ENCODE measurements at regions not wholly inside any gene's neighbourhood (a gene's known extent, or its start where the extent isn't known, plus 50 kb on each side); places are given as distances from the start of the nearest gene placed in this dataset.
"Not testable (repeated sequence)": the region's sequence is repeated elsewhere in the genome, so short reads cannot be mapped to it uniquely, and the experiment has no call there.

DNA sequence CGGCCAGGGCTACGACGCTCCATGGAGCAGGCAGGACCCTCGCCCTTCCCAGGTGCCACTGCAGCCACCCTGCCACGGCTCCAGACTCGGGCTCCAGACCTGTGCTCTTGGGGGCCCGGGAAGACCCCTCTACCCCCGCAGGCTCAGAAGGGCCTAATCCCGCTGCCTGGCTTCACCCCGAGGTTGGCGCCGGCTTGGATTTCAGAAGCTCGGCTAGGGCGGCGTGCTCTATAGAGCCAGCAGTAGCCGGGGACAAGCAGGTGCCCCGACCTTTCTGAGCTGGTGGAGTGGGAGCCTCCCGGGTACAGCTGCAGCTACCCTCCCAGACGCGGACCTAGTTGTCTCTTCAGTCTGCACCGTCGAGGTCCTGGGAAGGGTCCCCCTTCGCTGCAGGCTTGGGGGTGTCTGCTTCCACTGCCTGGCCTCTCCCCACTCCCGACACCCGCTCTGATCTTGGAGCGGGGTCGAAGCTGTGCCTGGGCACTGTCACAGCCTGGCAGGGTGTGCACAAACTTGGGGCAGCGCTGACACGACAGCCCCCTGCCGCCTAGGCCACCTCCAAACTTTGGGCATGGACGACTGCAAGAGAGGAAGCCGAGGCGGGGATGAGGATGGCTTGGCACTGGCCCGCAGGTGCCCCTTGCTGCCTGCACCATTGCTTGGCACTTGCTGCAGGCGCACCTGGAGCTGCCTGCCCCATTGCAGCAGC, 1366.1 kb upstream of the CDH9 start:
- no peak for DNase-seq

DNA sequence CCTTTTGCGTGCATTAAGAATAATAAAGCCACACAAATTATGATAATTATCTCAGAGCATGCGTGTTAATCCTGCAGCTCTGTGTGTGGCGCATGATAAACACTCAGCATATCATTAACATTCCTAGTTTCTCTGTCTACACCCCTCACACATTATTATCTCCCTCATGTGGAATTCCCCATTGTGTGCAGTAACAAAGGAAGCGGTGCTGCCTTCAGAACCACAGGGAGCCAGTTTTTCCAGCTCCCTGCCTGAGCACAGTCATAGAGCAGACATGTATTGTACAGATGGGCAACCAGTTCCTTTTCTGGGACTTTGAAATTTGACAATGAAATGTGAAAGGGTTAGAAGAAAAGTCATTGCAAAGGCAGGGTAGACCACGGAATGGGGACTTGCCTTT, 1365.5 kb upstream of the CDH9 start:
- no peak for DNase-seq

DNA sequence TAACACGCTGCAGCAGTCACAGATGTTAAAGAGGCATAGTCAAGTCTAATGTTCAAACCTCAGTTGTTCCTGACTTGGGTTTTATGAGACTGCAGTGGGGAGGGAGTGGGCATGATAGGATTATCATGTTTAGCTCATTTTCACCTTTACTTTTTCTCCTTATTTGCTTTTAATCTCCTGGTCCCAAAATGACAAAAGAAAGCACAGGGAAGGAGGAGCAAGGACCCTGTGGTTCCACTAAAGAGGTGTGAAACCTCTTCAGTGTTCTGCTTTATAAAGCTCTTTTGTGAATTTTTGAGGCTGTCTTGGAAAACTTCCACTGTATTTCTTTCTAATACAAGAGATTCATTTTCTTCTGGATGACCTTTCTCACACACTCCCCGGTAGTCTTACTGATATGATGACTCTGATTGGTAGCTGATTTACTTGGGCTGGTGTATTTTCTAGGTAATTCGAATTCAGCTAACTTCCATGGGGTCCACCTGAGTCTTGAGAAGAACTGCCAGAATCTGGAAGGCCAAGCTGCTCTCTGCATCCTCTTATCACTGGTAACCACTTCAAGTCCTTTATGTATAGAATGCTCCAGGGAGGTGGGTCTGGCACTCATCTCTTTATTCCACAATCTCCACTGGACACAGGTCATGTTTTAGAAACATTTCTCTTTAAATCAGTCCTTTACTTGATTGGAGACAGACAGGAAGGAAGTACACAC, 1364.4 kb upstream of the CDH9 start:
- no peak for DNase-seq

DNA sequence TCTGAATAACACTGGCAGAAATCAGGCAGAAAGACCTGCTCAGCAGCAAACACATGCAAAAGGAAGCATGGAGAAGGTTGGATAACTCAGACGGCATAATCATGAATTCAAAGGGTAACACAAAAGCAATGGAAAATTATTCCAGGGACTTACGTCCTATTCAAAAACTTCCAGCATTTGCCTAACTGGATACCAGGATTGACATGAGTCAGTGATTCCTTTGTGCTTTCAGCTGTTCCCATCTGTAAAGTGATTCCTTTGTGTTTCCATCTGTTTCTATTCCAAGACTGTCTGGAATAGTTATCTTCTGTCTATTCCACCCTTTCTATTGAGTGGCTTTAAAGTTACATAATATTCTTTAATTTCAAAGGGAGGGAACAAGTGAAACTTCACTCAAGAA, 1361.7 kb upstream of the CDH9 start:
- DNase-seq, result peak in 2 of 3 donors; percentile 20 to 42

DNA sequence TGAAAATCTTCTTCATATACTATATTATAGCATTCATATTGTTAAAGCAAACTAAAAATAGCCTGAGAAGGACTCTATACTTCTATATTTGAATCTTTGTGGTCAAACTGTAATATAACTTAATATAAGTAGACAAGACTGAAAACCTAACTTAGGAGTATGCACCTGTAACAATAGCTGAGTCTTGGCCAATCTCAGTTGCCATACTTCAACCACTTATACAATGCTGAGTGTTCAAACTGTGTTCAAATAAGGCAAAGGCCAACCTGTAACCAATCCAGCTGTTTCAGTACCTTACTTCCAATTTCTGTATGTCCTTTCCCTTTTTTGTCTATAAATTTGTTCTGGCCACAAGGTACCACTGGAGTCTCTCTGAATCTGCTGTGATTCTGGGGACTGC, 1360.8 kb upstream of the CDH9 start:
- DNase-seq, result no peak

DNA sequence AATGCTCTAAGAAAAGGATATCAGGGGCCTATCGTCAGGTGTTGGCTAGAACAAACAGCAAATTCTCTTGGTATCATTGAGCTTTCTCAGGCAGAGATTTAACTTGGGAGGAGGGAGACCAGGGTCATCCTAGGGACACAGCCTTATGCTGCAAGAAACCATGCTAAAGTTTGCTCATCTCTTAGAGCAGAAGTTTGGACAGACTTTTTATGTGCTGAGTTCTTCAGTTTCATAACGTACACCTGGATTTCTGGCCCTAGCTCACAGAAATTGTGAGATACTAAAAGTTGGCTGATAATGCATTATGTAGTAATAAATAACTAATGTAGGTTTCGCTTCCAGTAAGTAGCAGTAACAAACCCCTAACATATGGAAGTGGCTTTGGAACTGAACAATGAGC, 1359.8 kb upstream of the CDH9 start:
- peak in 1 of 3 donors; percentile 11 for DNase-seq

DNA sequence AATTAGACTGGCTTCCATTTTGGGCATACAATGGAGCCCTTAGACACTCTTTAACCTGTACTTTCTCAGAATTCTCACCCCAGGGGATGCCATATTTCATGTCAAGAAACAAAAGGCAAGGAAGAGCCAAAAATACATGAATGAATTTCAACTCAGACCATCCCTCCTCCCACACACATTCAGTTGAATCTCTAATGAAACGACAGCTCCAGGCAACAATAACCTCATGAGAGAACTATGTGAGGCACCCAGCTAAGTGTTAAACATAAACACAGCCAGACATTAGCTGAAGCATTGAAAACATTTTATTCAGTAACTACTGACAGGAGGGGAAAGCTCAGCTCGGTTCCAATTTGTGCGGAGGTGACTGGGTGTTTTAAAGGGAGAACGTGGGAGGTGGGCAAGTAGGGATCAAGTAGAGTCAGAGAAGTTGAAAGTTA, 1359.1 kb upstream of the CDH9 start:
- DNase-seq, result peak in 2 of 3 donors; percentile 8 to 19

DNA sequence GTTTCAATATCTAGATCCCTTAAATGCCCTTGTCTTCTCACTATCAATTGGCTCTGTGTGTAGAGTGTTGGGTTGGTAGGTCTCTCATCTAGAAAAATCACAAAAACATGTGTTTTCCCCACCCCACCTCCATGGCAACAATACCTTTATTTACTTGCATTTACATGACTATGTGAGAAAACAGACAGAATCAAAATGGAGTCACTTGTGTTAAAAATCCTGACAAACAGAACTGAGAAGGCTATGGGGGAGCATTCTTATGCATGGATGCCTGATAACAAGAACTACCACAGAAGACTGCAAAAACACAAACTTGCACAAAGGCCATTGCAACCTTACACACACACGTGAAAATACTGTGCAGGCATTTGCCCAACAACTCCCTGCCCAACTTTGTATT, 1352.9 kb upstream of the CDH9 start:
- no peak for DNase-seq

DNA sequence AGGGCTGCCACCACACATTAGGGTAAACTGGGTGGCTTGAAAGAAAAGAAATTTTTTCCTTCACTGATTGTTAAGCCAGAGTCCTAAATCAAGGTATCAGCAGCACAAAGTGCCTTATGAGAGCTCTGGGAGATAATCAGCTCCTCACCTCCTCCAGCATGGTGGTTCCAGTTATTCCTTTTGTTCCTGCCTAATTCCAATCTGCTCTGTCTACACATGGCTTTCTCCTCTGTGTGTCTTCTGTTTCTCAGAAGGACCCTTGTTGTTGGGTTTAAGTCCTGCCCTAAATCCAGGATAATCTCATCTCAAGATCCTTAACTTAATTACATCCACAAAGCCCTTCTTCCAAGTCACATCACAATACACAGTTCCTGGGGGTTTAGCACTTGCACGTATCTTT, 1352.0 kb upstream of the CDH9 start:
- DNase-seq, result no peak

DNA sequence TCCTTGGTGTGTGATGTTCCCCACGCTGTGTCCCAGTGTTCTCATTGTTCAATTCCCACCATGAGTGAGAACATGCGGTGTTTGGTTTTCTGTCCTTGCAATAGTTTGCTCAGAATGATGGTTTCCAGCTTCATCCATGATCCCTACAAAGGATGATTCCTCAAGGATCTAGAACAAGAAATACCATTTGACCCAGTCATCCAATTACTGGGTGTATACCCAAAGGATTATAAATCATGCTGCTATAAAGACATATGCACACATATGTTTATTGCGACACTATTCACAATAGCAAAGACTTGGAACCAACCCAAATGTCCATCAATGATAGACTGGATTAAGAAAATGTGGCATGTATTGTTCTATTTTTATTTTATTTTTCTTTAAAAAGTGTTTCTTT, 1351.3 kb upstream of the CDH9 start:
- not testable (repeated sequence) for DNase-seq

DNA sequence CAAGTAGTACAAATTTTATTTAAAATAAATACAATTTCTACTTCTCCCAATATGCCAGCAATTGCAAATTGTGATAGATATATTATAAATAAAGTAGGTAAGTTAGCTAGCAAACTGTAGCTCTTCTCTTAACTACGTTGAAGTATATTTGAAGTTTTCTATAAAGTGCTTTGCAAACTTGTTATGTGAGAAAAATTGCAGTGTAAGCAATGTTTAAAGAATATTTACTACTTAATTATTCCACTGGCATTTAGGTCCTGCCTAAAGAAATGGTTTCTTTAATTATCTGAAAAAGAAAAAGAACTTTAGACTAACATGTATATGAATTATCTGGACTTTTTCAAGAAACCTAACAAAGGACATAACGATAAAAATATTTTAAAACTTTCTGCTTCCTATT, 1350.0 kb upstream of the CDH9 start:
- no peak for DNase-seq

DNA sequence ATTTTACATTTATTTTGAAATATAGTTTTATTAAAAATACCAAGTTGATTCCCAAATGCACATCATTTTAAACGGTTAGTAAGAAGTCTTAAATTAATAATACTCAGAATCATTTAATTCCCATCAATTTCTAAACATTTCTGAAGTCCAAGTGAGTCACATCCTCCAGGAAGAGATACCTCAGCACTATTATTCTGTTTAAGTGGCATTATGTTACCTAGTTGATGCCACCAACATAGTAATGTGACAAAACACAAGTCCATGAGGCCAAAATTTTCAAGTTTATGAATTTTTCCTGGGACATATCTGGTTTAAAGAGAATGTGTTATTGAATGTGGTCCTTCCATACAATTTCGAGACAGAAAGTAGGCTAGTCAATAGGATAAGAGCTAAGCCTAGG, 1348.3 kb upstream of the CDH9 start:
- no peak for DNase-seq

DNA sequence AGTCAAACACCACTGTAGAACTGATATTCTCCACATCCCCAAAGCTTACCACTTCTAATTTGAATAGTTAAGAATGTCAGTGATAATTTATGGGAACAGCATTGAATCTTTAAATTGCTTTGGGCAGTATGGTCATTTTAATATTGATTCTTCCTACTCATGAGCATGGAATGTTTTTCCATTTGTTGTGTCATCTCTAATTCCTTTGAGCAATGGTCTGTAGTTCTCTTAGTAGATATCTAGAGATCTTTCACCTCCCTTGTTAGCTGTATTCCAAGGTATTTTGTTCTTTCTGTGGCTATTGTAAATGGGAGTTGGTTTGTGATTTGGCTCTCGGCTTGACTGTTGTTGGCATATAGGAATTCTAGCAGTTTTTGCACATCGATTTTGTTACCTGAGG, 1341.8 kb upstream of the CDH9 start:
- DNase-seq, result no peak

DNA sequence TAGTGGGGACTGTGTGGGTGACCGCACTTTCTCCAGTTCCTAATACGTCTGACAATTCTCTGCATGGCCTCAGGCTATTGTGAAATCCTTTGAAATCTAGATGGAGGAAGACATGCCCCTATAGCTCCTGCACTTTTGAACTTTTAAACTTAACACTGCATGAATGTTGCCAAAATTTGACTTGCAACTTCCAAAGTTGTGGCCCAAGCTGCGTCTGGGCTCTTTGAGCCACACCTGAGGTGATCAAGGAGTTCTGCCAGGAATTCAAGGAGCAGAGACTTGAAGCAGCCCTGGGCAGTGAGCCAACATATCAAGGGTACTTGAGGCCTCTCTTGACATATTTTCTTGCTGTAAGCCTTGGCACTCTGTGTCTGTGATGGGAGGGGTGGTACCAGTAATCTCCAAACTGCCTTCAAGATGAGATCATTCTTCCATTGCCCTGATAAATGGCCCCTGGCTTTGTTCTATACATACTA, 1336.1 kb upstream of the CDH9 start:
- no peak for DNase-seq

DNA sequence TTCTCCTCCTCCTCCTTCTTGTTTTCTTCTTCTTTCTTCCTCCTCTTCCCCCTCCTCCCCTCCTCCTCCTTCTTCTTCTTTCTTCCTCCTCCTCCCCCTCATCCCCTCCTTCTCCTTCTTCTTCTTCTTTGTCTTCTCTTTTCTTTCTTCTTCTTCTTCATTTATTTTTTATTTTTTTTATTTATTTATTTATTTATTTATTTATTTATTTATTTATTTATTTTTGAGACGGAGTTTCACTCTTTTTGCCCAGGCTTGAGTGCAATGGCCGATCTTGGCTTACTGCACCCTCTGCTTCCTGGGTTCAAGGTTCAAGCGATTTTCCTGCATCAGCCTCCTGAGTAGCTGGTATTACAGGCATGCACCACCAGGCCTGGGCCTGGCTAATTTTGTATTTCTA, 1332.5 kb upstream of the CDH9 start:
- no peak for DNase-seq

DNA sequence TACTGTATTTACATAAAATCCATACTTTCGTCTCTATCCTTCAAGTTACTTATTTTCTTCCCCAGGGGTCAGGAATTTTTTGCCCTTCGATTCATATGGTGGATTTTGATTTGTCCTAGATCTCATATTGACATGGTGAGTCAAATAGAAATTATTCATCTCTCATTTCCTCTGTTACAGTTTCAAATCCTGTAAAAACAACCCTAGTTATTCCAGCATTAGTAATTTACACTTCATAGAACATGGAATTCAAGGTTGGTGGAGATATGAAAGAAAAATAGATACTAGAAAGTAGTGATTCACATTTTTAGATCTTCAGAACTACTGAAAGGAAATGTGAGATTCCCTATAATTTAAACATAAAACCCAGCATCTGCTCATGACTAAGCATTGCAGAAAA, 1331.0 kb upstream of the CDH9 start:
- DNase-seq, result no peak

DNA sequence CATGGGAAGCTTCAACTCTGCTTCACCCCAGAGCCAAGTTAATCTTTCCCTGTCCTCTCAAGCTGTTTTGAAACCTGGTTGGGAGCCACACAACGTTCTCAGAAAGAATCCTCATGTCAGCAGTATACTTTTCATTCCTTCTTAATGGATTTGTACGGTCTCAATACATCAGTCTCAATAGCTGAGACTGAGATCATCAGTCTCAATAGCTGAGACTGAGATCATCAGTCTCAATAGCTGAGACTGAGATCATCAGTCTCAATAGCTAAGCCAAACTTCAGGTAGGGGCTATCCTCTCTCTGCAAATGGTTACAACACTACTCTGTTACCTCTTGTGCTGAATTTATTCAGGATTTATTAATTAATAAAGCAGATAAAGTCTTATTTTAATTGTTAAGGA, 1317.4 kb upstream of the CDH9 start:
- DNase-seq, result peak in 1 of 3 donors; percentile 11

DNA sequence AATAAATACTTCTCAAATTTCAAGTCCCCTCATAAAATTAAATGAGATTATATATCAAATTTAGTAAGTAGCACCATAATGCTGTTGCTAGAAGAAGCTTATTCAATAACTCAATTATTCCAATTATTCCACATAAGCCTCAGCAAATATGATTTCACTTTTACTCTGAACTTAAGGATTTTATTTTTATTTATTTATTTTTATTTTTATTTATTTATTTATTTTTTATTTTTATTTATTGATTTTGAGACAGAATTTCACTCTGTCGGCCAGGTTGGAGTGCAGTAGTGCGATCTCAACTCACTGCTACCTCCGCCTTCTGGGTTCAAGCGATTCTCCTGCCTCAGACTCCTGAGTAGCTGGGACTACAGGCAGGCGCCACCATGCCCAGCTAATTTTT, 1308.3 kb upstream of the CDH9 start:
- DNase-seq, result no peak

DNA sequence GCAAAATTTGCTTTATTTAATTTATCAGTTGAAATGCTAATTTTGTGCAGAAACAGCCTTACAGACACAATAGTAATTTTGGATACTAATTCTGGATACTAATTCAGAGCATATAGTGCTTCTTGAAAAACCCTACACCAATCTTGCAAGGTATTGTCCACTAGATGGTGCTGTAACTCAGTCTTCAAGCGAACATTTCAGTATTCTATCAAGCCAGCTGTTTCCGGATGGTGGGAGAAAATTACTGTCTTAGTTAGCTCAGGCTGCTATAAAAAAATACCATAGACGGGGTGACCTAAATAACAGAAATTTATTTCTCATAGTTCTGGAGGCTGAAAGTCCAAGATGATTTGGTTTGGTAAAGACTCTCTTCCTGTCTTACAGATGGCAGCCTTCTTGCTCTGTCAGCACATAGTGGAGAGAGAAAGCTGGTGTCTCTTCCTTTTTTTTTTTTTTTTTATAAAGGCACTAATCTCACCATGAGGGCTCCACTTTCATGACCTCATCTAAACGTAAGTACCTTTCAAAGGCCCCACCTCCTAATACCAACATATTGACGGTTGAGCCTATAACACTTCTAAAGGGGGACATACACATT, 1306.5 kb upstream of the CDH9 start:
- peak in 1 of 3 donors; percentile 2 for DNase-seq

DNA sequence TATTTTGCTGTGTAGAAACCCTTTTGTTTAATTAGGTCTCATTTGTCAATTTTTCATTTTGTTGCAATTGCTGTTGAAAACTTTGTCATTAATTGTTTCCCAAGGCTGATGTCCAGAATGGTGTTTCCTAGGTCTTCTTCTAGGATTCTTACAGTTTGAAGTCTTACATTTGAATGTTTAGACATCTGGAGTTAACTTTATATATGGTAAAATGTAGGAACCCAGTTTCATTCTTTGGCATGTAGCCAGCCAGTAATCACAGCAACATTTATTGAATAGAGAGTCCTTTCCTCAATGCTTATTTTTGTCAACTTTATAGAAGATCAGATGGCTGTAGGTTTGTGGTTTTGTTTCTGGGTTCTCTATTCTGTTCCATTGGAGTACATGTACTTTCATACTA, 1290.8 kb upstream of the CDH9 start:
- peak in 1 of 3 donors; percentile 13 for DNase-seq

DNA sequence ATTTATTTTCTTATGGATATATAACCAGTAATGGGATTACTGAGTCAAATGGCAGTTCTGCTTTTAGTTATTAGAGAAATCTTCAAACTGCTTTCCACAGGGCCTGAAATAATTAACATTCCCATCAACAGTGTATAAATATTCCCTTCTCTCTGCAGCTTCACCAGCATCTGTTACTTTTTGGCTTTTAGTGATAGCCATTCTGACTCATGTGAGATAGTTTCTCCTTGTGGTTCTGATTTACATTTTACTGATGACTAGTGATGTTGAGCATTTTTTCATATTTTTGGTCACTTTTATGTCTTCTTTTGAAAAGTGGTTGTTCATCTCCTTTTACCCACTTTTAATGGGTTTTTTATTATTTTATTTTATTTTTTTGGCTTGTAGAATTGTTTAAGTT, 1290.3 kb upstream of the CDH9 start:
- peak in 1 of 3 donors; percentile 77 for DNase-seq

DNA sequence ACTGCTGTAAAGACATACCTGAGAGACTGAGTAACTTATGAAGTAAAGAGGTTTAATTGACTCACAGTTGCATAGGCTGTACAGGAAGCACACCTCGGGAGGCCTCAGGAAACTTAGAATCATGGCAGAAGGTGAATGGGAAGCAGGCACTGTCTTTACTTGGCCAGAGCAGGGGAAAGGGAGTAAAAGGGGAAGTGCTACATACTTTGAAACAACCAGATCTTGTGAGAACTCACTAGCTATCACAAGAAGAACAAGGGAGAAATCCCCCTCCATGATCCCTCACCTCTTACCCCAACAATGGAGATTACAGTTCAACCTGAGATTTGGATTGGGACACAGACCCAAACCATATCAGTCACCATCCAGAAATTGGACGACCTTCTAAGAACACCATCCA, 1285.8 kb upstream of the CDH9 start:
- DNase-seq, result no peak

DNA sequence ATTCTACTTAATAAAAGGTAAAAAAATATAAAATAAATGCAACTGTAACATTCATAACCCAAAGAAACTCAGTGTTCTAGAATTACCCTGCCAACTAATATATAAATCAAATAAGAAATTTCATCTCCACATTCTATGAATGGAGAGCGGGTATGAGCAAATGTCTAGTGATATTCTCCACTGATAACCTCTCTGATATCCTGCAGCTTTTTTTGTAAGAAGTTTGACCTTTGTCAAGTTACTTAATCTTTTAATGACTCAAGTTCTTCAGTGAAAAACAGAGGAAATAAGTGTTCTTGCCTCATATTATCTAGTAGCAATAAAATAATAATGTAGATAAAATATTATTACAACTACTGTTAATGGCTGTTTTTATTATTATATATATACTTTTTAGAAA, 1275.6 kb upstream of the CDH9 start:
- DNase-seq, result no peak

Measured in muscle of back (tissue), 3 donors.